MM.1S (cell line): ENCODE measurements at regions not wholly inside any gene's neighbourhood (a gene's known extent, or its start where the extent isn't known, plus 50 kb on each side); places are given as distances from the start of the nearest gene placed in this dataset.

Source experiments
- CTCF ChIP-seq: fragments of 300-600 bp; sonication (generic); IDR thresholded peaks from 2 replicates; pipeline ENCODE4 v1.5.1; 2016; ENCODE audit warnings: antibody characterized with exemption, low read length, mixed read lengths
- EZH2 ChIP-seq: fragments of 300-600 bp; sonication (generic); optimal IDR thresholded peaks from 2 replicates; pipeline ENCODE3; 2017; ENCODE audit warnings: low read depth, mild to moderate bottlenecking, antibody characterized with exemption, low read length, mixed read lengths
- EZH2phosphoT487 ChIP-seq: fragments of 300-600 bp; sonication (generic); IDR thresholded peaks from 2 replicates; pipeline ENCODE4 v1.6.1; 2018; ENCODE audit warnings: antibody characterized with exemption, low read length

- TF ChIP-seq CTCF = no peak
- no peak for TF ChIP-seq EZH2phosphoT487
- no peak for TF ChIP-seq EZH2
Measured at GRCh38 chr16:6068063-6068462, 970.5 kb upstream of the EEF2KMT start.
